ENCODE measurements at regions not wholly inside any gene's neighbourhood (a gene's known extent, or its start where the extent isn't known, plus 50 kb on each side); places are given as distances from the start of the nearest gene placed in this dataset.
A peak's percentile ranks its signal among the peaks of the same experiment; 100 is the strongest.

- no peak for ATAC-seq
Observed at GRCh38 chr12:116459916-116460663, 99.1 kb upstream of the MAP1LC3B2 start.

GRCh38 chr12:116461060-116461459 lies 98.1 kb upstream of the MAP1LC3B2 start:
- no peak for ATAC-seq

GRCh38 chr12:116463366-116463765 lies 95.8 kb upstream of the MAP1LC3B2 start:
- no peak for ATAC-seq

- ATAC-seq, result no peak
Observed at GRCh38 chr12:116465407-116465806, 93.8 kb upstream of the MAP1LC3B2 start.

GRCh38 chr12:116465856-116466255 lies 93.3 kb upstream of the MAP1LC3B2 start:
- ATAC-seq, result no peak

- no peak for ATAC-seq
Observed at GRCh38 chr12:116466536-116466935, 92.6 kb upstream of the MAP1LC3B2 start.

- no peak for ATAC-seq
Observed at GRCh38 chr12:116469344-116469743, 89.8 kb upstream of the MAP1LC3B2 start.

- ATAC-seq, result no peak
Observed at GRCh38 chr12:116471544-116471943, 87.6 kb upstream of the MAP1LC3B2 start.

- no peak for ATAC-seq
Observed at GRCh38 chr12:116472193-116472592, 87.0 kb upstream of the MAP1LC3B2 start.

- no peak for ATAC-seq
Observed at GRCh38 chr12:116473416-116473815, 85.8 kb upstream of the MAP1LC3B2 start.

GRCh38 chr12:116474331-116474730 lies 84.8 kb upstream of the MAP1LC3B2 start:
- no peak for ATAC-seq

- no peak for ATAC-seq
Observed at GRCh38 chr12:116474899-116475298, 84.3 kb upstream of the MAP1LC3B2 start.

- no peak for ATAC-seq
Observed at GRCh38 chr12:116476227-116476822, 82.9 kb upstream of the MAP1LC3B2 start.

GRCh38 chr12:116478243-116478773 lies 80.9 kb upstream of the MAP1LC3B2 start:
- no peak for ATAC-seq

GRCh38 chr12:116480210-116480810 lies 78.9 kb upstream of the MAP1LC3B2 start:
- ATAC-seq, result peak; percentile 61

- no peak for ATAC-seq
Observed at GRCh38 chr12:116481726-116482125, 77.5 kb upstream of the MAP1LC3B2 start.

GRCh38 chr12:116482179-116482578 lies 77.0 kb upstream of the MAP1LC3B2 start:
- ATAC-seq, result no peak

- ATAC-seq, result no peak
Observed at GRCh38 chr12:116482859-116483258, 76.3 kb upstream of the MAP1LC3B2 start.

- ATAC-seq, result no peak
Observed at GRCh38 chr12:116483959-116484750, 75.0 kb upstream of the MAP1LC3B2 start.

- no peak for ATAC-seq
Observed at GRCh38 chr12:116484807-116485206, 74.4 kb upstream of the MAP1LC3B2 start.

- no peak for ATAC-seq
Observed at GRCh38 chr12:116489116-116489515, 70.1 kb upstream of the MAP1LC3B2 start.

- ATAC-seq, result no peak
Observed at GRCh38 chr12:116490471-116490870, 68.7 kb upstream of the MAP1LC3B2 start.

Data from esophagus mucosa (tissue), 1 donor.